Kidney epithelial cell (primary cell): ENCODE measurements at regions not wholly inside any gene's neighbourhood (a gene's known extent, or its start where the extent isn't known, plus 50 kb on each side); places are given as distances from the start of the nearest gene placed in this dataset.

ENCODE experiments used
- DNase-seq: peaks from one replicate; pipeline ENCODE4 v3.0.0-alpha.2; 2010; ENCODE audit warnings: low read depth
- H3K27me3 ChIP-seq: 2 replicates; pipeline ENCODE4 v1.6.0; 2011; ENCODE audit warnings: low read length; ENCODE audit not compliant: control insufficient read depth, insufficient read depth
- H3K36me3 ChIP-seq: 2 replicates; pipeline ENCODE4 v1.5.1; 2011; ENCODE audit warnings: low read length; ENCODE audit not compliant: control insufficient read depth, insufficient read depth
- H3K4me3 ChIP-seq: 2 replicates; pipeline ENCODE4 v1.5.1; 2011; ENCODE audit warnings: low read depth, mild to moderate bottlenecking, control low read depth, low read length
- CTCF ChIP-seq: IDR thresholded peaks from 2 replicates; pipeline ENCODE4 v1.5.1; 2011; ENCODE audit warnings: mild to moderate bottlenecking, moderate library complexity, low read length, control low read depth, inconsistent platforms; ENCODE audit not compliant: insufficient read depth, poor library complexity, severe bottlenecking

DNA sequence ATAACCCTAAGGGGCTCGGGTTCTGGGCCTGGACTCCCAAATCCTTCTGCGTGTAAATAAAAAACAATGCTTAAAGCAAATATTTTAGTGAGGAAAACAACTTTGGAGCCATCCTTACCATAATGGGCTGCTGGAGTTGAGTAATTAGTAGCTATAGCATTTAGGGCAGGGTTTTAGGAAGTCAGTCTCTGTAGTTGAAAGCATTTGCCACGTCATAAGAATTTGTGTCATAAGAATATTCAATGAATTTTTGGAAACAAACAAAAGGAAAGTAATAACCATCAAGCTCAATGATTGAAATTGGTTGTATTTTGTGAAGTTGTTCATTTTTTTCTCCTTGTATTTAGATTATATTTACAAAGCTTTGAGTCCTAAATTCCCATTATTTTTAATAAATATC is 114.8 kb upstream of the ELL2 start:
- no peak for TF ChIP-seq CTCF
- Histone ChIP-seq H3K36me3 (no peaks in the 10 kb centered on the region), H3K27me3 (no peaks in the 10 kb centered on the region), H3K4me3 (no peak overlapping the region)
- no peak for DNase-seq

GRCh38 chr5:96075579-96076289 is 114.1 kb upstream of the ELL2 start:
- TF ChIP-seq CTCF, result no peak
- Histone ChIP-seq H3K27me3 (no peaks in the 10 kb centered on the region), H3K4me3 (no peak overlapping the region), H3K36me3 (no peaks in the 10 kb centered on the region)
- no peak for DNase-seq

DNA sequence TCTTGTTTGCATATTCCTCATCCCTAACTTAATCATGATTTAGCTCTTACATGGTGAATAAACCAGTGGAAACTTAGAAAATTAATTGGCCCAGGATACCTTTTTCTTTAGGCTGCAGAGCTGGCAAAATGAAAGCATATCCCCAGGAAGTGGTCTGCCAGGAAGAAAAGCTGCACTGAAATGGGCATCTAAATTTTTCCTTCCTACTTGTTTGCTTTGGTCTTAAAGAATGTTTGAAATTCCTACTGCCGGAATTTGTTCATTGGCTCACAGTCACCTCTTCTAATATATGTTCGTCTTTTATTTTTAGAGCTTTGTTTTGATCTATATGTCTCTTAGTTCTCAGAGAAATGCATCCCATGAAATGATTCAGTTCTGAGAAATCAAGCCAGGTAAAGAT is 113.2 kb upstream of the ELL2 start:
- H3K36me3 ChIP-seq, result no peaks in the 10 kb centered on the region
- no peaks in the 10 kb centered on the region for H3K27me3 ChIP-seq
- TF ChIP-seq CTCF, result no peak
- no peak overlapping the region for H3K4me3 ChIP-seq
- DNase-seq, result no peak

GRCh38 chr5:96074460-96074859 is 112.8 kb upstream of the ELL2 start:
- no peak for TF ChIP-seq CTCF
- H3K36me3 ChIP-seq, result no peaks in the 10 kb centered on the region
- DNase-seq, result no peak
- no peak overlapping the region for H3K4me3 ChIP-seq
- no peaks in the 10 kb centered on the region for H3K27me3 ChIP-seq

DNA sequence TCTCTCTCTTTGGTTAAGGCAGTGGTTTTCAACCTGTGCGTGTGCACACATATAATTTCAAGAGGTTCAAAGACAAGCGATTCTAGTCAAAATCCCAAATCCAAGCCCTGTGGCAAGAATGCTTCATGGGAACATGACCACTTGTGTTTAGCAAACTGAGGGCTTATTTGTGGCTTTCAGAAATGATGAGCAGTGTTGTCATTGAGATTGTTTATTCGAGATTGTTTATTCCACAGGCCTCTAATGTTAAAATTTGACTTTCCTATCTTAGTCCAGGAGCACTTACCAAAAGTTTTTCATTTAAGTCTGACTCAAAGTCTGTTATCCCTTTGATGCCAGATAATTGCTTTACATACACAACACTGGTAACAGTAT is 111.1 kb upstream of the ELL2 start:
- H3K27me3 ChIP-seq, result no peaks in the 10 kb centered on the region
- no peak for TF ChIP-seq CTCF
- H3K36me3 ChIP-seq, result no peaks in the 10 kb centered on the region
- no peak overlapping the region for H3K4me3 ChIP-seq
- DNase-seq, result no peak

DNA sequence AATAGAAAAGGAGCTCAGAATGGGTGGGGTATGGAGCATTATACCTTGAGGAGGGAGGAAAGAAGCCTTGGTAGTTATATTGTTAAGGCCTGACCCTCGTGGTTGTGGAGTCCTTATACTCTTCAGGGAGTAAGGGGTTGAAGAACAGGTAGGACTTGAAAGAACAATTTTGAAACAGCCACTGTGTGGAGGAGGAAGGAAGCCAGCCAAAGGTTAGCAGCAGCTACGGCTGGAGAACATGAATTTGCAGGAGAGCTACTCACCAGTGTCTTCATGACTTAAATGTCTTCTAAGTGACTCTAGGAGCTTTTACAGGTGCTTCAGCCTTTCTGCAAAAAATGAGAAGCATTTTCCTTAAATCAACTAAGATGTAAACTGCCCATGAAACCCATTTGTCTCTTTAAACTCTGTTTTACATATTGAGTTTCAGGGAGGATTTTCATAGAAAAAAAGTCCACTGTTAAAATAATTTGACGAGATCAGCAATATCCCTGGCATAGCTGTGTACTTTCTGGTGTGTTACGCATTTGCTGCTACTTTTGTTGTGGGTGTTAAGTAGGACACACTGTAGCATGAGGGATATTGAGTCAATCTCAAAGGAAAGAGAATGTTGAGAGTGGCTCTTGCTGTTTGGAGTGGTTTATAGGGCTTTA is 110.6 kb upstream of the ELL2 start:
- TF ChIP-seq CTCF, result no peak
- DNase-seq, result no peak
- no peaks in the 10 kb centered on the region for H3K27me3 ChIP-seq
- H3K4me3 ChIP-seq, result no peak overlapping the region
- no peaks in the 10 kb centered on the region for H3K36me3 ChIP-seq
